ENCODE measurements at regions not wholly inside any gene's neighbourhood (a gene's known extent, or its start where the extent isn't known, plus 50 kb on each side); places are given as distances from the start of the nearest gene placed in this dataset.

- no peak for DNase-seq
These were observed 155.4 kb upstream of the BMP2 start for GRCh38 chr20:6611911-6612605.

- DNase-seq = no peak
These were observed 160.8 kb upstream of the BMP2 start for GRCh38 chr20:6606651-6607050.

- no peak for DNase-seq
These were observed 162.2 kb upstream of the BMP2 start for GRCh38 chr20:6605055-6605935.

- no peak for DNase-seq
These were observed 163.3 kb upstream of the BMP2 start for GRCh38 chr20:6604179-6604578.

GRCh38 chr20:6599876-6600735 lies 167.4 kb upstream of the BMP2 start:
- no peak for DNase-seq

- DNase-seq = no peak
These were observed 171.8 kb upstream of the BMP2 start for GRCh38 chr20:6595704-6596103.

GRCh38 chr20:6590891-6591637 lies 176.4 kb upstream of the BMP2 start:
- DNase-seq = no peak

- DNase-seq = no peak
These were observed 179.2 kb upstream of the BMP2 start for GRCh38 chr20:6588296-6588695.

GRCh38 chr20:6583134-6583738 lies 184.2 kb upstream of the BMP2 start:
- peak; percentile 3 to 32 for DNase-seq

- no peak for DNase-seq
These were observed 185.0 kb upstream of the BMP2 start for GRCh38 chr20:6582449-6582848.

- no peak for DNase-seq
These were observed 187.0 kb upstream of the BMP2 start for GRCh38 chr20:6580486-6580885.

GRCh38 chr20:6579824-6580223 lies 187.7 kb upstream of the BMP2 start:
- no peak for DNase-seq

GRCh38 chr20:6579417-6579816 lies 188.1 kb upstream of the BMP2 start:
- DNase-seq = no peak

- no peak for DNase-seq
These were observed 190.0 kb upstream of the BMP2 start for GRCh38 chr20:6577451-6577850.

- DNase-seq = no peak
These were observed 190.8 kb upstream of the BMP2 start for GRCh38 chr20:6576726-6577125.

- DNase-seq = no peak
These were observed 191.5 kb upstream of the BMP2 start for GRCh38 chr20:6575912-6576401.

- DNase-seq = no peak
These were observed 200.7 kb upstream of the BMP2 start for GRCh38 chr20:6566821-6567220.

GRCh38 chr20:6562111-6562510 lies 205.4 kb upstream of the BMP2 start:
- no peak for DNase-seq

GRCh38 chr20:6560978-6561377 lies 206.5 kb upstream of the BMP2 start:
- DNase-seq = no peak

- no peak for DNase-seq
These were observed 207.7 kb upstream of the BMP2 start for GRCh38 chr20:6559791-6560190.

GRCh38 chr20:6558341-6558740 lies 209.1 kb upstream of the BMP2 start:
- DNase-seq = peak in 1 of 2 experiments; percentile 1

All from NCI-H1930 (cell line).